HCT116 (cell line): ENCODE measurements at regions not wholly inside any gene's neighbourhood (a gene's known extent, or its start where the extent isn't known, plus 50 kb on each side); places are given as distances from the start of the nearest gene placed in this dataset.

Experiments used
- EZH2 ChIP-seq: fragments of 200-600 bp; sonication (generic); IDR thresholded peaks from 2 replicates; pipeline ENCODE4 v1.6.1; 2017; ENCODE audit warnings: antibody characterized with exemption, mixed run types
- FOSL1 ChIP-seq: IDR thresholded peaks from 2 replicates; pipeline ENCODE4 v1.6.1; 2012; ENCODE audit warnings: low read depth
- POLR2A ChIP-seq: IDR thresholded peaks from 2 replicates; pipeline ENCODE4 v1.7.0; 2011; ENCODE audit warnings: borderline replicate concordance; ENCODE audit not compliant: insufficient read depth, insufficient read length; ENCODE audit errors: extremely low read depth
- POLR2AphosphoS5 ChIP-seq: IDR thresholded peaks from 2 replicates; pipeline ENCODE4 v1.6.1; 2011; ENCODE audit warnings: mild to moderate bottlenecking, low read depth, low read length, moderate library complexity
- RAD21 ChIP-seq: IDR thresholded peaks from 2 replicates; pipeline ENCODE4 v1.6.1; 2012; ENCODE audit warnings: low read depth, mild to moderate bottlenecking
- SIN3A ChIP-seq: IDR thresholded peaks from 2 replicates; pipeline ENCODE4 v1.6.1; 2012; ENCODE audit warnings: low read depth
- SP1 ChIP-seq: IDR thresholded peaks from 2 replicates; pipeline ENCODE4 v1.6.1; 2012; ENCODE audit warnings: low read depth
- SRF ChIP-seq: IDR thresholded peaks from 2 replicates; pipeline ENCODE4 v1.6.1; 2012; ENCODE audit warnings: low read depth
- TF ChIP-seq, protein P1 (sequence below): IDR thresholded peaks from 2 replicates; pipeline ENCODE4 v1.6.1; 2012; ENCODE audit warnings: low read depth
- TF ChIP-seq, protein P2 (sequence below), 3 experiments: fragments of 200-600 bp in 1 of 3; sonication (generic) in 1 of 3; IDR thresholded peaks in 2 of 3; conservative IDR thresholded peaks in 1 of 3; 2 replicates each; pipeline ENCODE4 v1.5.1; 2012 to 2017; ENCODE audit warnings: low read depth in 2 of 3, low read length in 2 of 3, antibody characterized with exemption in 1 of 3, borderline replicate concordance in 1 of 3, control low read depth in 1 of 3, mild to moderate bottlenecking in 1 of 3, mixed read lengths in 1 of 3, mixed run types in 1 of 3, moderate library complexity in 1 of 3; ENCODE audit not compliant: insufficient read depth in 1 of 3
- TF ChIP-seq, protein P3 (sequence below): IDR thresholded peaks from 2 replicates; pipeline ENCODE4 v1.6.1; 2012
- TF ChIP-seq, protein P4 (sequence below): IDR thresholded peaks from 2 replicates; pipeline ENCODE4 v1.6.1; 2011; ENCODE audit warnings: mild to moderate bottlenecking, low read length, moderate library complexity; ENCODE audit not compliant: insufficient replicate concordance; ENCODE audit errors: extremely low read depth

DNA sequence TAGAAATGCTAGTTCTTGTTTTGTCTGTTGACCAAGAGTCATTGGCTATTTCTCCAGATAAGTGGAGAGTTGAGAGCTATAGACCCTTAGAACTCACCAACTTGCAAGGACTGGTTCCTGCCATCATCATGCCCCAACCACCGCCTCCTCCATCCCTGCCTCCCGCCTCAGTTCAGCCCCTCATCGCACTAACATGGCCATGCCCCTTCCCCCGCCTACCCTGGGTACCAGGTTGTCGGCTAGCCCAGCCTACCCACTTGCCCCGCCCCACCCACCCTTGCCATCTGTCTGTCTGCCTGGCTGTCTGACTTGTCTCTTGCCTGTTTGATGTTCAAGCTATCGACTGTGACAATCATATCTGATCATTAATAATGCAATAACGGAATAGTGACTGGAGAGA lies 154.1 kb downstream of the TRIM29 start:
- TF ChIP-seq POLR2A (no peak), SP1 (no peak), SIN3A (no peak), POLR2AphosphoS5 (no peak), FOSL1 (no peak), SRF (no peak), EZH2 (no peak), RAD21 (no peak)
- TF ChIP-seq, protein P1, sequence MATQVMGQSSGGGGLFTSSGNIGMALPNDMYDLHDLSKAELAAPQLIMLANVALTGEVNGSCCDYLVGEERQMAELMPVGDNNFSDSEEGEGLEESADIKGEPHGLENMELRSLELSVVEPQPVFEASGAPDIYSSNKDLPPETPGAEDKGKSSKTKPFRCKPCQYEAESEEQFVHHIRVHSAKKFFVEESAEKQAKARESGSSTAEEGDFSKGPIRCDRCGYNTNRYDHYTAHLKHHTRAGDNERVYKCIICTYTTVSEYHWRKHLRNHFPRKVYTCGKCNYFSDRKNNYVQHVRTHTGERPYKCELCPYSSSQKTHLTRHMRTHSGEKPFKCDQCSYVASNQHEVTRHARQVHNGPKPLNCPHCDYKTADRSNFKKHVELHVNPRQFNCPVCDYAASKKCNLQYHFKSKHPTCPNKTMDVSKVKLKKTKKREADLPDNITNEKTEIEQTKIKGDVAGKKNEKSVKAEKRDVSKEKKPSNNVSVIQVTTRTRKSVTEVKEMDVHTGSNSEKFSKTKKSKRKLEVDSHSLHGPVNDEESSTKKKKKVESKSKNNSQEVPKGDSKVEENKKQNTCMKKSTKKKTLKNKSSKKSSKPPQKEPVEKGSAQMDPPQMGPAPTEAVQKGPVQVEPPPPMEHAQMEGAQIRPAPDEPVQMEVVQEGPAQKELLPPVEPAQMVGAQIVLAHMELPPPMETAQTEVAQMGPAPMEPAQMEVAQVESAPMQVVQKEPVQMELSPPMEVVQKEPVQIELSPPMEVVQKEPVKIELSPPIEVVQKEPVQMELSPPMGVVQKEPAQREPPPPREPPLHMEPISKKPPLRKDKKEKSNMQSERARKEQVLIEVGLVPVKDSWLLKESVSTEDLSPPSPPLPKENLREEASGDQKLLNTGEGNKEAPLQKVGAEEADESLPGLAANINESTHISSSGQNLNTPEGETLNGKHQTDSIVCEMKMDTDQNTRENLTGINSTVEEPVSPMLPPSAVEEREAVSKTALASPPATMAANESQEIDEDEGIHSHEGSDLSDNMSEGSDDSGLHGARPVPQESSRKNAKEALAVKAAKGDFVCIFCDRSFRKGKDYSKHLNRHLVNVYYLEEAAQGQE: no peak
- TF ChIP-seq, protein P2, sequence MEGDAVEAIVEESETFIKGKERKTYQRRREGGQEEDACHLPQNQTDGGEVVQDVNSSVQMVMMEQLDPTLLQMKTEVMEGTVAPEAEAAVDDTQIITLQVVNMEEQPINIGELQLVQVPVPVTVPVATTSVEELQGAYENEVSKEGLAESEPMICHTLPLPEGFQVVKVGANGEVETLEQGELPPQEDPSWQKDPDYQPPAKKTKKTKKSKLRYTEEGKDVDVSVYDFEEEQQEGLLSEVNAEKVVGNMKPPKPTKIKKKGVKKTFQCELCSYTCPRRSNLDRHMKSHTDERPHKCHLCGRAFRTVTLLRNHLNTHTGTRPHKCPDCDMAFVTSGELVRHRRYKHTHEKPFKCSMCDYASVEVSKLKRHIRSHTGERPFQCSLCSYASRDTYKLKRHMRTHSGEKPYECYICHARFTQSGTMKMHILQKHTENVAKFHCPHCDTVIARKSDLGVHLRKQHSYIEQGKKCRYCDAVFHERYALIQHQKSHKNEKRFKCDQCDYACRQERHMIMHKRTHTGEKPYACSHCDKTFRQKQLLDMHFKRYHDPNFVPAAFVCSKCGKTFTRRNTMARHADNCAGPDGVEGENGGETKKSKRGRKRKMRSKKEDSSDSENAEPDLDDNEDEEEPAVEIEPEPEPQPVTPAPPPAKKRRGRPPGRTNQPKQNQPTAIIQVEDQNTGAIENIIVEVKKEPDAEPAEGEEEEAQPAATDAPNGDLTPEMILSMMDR (IDR thresholded peaks at IDR 0.05 in 2 of 3, conservative IDR thresholded peaks at IDR 0.05 in 1 of 3; ENCODE audit: borderline replicate concordance in 1 of 3, insufficient read depth in 1 of 3, low read depth in 2 of 3, low read length in 2 of 3): no peak
- TF ChIP-seq, protein P3, sequence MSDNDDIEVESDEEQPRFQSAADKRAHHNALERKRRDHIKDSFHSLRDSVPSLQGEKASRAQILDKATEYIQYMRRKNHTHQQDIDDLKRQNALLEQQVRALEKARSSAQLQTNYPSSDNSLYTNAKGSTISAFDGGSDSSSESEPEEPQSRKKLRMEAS: no peak
- TF ChIP-seq, protein P4, sequence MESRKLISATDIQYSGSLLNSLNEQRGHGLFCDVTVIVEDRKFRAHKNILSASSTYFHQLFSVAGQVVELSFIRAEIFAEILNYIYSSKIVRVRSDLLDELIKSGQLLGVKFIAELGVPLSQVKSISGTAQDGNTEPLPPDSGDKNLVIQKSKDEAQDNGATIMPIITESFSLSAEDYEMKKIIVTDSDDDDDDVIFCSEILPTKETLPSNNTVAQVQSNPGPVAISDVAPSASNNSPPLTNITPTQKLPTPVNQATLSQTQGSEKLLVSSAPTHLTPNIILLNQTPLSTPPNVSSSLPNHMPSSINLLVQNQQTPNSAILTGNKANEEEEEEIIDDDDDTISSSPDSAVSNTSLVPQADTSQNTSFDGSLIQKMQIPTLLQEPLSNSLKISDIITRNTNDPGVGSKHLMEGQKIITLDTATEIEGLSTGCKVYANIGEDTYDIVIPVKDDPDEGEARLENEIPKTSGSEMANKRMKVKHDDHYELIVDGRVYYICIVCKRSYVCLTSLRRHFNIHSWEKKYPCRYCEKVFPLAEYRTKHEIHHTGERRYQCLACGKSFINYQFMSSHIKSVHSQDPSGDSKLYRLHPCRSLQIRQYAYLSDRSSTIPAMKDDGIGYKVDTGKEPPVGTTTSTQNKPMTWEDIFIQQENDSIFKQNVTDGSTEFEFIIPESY: no peak
